NCI-H2171 (cell line): ENCODE measurements at regions not wholly inside any gene's neighbourhood (a gene's known extent, or its start where the extent isn't known, plus 50 kb on each side); places are given as distances from the start of the nearest gene placed in this dataset.
A peak's percentile ranks its signal among the peaks of the same experiment; 100 is the strongest.
"Not testable (repeated sequence)": the region's sequence is repeated elsewhere in the genome, so short reads cannot be mapped to it uniquely, and the experiment has no call there.

Source experiments
- DNase-seq: peaks from one replicate; lab custom pipeline; 2025; lab: John Stamatoyannopoulos, UW

DNA sequence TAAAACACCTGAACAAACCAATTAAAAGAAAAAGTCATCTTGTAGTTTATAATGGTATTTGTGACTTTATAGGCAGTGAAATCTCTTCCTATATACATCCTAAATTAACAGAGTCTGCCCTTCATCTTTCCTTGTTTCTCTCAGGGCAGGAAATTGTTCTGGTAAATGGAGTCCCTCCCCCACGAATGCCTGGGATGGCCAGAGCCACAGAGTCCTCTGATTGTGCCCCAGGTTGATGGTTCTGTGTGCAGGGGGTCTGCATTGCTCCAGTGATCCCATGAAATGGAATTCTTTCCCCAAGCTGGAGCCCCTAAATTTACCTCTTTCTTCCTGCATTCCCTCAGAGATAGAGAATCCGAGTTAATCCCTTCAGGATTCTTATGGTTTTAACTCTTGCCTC, 155.5 kb downstream of the MTX2 start:
- DNase-seq = no peak

DNA sequence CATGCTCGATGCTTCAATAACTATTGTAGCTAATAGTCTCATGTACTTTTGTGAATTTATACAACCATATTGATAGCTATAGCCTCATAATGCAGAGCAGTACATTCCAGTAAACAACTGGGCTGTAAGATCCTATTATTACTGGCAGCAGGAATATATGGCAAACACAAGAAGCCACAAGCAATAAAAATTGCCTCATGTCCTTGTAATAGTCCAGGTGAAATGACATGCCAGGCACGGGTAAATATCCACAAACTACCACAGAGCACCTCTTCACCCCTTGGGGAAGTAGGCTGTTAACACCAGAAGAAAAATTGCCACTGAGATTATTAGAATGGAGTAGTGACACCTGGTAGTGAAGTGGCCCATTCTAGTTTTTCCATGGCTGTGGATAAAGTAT, 158.3 kb downstream of the MTX2 start:
- no peak for DNase-seq

GRCh38 chr2:176428944-176429469, 159.8 kb downstream of the MTX2 start:
- DNase-seq = not testable (repeated sequence)

DNA sequence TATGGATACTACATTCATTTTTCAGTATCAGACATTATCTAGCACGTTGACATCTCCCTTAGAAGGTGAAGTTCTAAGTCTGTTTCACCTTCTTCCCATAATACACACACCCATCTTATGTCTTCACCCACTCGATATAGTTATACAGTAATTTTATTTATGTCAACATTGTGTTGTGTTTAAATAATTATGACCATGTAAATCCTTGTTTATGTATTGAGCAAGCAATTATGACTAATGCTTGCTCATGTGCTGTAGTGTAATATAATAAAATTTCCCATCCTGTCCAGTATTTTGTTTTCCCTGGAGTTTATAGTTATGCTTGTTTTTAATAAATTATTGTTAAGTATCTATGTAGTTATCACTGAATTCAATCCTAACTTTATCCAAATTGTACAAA, 163.2 kb downstream of the MTX2 start:
- no peak for DNase-seq

DNA sequence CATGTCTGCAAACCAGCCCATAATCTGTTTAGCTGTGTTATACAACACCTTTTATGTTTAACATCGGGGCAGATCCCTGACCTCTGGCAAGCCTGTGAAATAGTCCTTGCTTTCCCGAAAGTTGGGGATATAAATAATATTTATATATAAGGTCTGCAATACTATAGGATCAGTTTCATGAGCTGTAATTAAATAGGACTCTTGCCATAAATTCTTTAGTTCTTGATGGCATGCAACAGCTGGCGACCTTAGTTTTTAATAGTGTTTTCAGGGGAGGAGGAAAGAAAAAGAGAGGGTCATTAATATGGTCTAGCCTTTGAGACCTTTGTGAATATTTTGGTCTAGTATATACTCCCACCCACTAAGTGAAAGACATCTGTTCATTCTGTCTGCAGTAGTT, 166.5 kb downstream of the MTX2 start:
- DNase-seq = no peak

GRCh38 chr2:176443946-176444345, 174.7 kb downstream of the MTX2 start:
- no peak for DNase-seq

- no peak for DNase-seq
Measured at GRCh38 chr2:176445956-176446355, 176.7 kb downstream of the MTX2 start.

DNA sequence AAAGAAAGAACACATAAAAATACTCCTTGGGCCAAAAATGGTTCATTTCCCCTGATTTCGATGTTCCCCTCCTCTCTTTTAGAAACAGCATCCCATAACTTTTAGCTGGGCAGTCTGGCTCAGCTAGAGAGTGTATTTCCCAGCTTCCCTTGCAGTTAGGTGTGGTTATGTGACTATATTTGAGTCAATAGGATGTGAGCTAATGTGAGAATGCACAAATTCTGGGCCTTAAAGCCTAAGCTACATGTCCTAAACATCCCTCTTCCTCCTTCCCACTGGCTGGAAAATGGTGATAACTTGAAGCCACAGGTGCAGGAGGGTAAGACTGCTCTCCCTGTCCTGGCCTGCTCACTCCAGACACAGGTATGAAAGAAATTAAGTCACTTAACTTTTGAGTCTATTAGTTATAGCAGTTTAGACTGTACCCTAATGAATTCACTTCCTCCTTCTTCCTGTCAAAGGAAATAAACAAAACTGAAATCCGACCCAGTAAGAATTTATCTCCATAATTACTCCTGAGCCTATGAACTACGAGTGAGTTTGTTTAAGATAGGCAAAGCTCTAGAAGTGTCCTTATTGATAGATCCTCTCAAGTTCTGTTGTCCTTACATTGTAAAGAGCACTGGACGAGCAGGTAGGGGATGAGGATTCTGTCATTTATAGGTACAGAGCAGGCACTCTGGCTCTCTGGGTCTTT, 177.6 kb downstream of the MTX2 start:
- DNase-seq = no peak

DNA sequence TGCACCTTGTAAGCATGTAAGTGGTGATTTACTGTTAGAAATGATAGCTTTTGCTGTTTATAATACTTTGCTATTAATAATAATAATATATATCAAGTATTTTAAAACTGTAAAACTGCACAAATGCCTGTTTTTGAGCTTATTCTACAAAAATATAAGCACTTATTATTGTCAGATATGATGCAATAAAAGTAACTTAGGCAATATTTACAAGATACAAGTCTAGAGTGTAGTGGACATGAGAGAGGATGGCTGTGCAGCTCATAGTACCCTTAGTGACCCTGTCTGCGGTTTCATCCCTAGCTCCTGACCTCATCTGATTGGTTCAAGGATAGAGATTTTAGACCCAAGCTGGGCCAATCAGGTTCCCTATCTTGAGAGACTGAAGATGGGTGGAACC, 178.4 kb downstream of the MTX2 start:
- no peak for DNase-seq

GRCh38 chr2:176449852-176450251, 180.6 kb downstream of the MTX2 start:
- no peak for DNase-seq

GRCh38 chr2:176453784-176454183, 184.5 kb downstream of the MTX2 start:
- no peak for DNase-seq

DNA sequence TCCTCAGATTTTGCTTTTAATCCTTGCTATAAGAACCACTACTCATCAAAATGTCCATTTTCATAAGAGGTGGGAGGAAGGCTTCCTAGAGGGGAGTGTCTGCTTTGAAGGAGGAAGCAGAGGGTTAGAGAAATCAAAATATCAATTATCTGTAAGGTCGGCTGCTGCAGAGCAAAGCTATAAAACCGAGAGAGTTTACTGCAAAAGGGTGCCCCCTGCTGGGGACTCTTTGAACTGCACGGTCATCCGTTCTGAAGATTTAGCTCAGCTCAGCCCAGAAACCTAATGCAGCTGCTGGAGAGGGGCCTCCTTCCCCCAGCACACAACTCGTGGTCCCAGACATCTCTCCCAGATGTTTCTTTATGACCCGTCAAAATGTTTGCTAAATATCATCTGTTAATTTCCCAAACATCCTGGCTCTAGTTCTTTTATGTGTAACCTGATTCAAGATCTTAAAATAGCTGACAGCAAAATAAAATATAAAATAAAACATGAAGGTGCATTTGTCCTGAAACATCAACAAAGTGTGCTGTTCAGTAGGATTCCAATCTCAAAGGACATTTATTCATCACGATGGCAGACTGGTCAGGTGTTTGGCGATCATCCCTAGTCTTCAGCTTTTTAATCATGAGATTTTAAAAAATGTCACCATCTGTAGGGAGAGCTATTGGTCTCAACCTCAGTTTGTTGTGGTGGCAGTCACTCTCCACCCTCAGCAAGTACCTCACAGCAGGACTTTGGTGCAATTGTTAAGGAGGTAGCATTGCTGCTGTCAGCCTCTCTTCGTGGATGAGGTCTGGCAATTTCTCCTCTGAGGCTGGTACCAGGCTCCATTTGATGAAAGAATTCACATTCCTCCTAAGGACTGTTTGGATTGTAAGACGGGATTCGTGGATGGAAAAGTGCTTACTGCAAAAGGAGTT, 185.9 kb downstream of the MTX2 start:
- peak; percentile 33 for DNase-seq

DNA sequence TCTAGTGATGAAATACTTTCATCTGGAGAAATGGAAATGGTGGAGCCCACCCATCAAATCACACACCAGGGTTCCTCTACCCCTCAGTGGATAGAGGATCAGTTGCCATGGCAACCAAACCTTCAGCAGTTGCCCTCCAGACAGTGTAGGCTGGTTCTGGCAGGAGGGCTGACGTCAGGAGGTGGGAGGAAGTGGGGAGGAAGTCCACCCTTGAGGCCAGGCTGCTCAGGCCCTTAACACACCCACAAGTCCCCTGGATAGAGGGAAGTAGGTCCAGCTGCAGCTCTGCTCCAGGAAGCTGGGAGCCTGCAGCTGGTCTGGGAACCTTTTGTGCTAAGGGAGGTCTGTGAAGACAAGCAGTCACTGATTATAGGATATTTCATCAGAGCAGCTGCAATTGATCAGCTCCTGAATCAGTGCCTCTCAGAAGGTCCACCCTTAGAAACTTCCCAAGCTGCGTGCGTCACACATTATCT, 186.6 kb downstream of the MTX2 start:
- DNase-seq = no peak

- no peak for DNase-seq
Measured at GRCh38 chr2:176457481-176457880, 188.2 kb downstream of the MTX2 start.

DNA sequence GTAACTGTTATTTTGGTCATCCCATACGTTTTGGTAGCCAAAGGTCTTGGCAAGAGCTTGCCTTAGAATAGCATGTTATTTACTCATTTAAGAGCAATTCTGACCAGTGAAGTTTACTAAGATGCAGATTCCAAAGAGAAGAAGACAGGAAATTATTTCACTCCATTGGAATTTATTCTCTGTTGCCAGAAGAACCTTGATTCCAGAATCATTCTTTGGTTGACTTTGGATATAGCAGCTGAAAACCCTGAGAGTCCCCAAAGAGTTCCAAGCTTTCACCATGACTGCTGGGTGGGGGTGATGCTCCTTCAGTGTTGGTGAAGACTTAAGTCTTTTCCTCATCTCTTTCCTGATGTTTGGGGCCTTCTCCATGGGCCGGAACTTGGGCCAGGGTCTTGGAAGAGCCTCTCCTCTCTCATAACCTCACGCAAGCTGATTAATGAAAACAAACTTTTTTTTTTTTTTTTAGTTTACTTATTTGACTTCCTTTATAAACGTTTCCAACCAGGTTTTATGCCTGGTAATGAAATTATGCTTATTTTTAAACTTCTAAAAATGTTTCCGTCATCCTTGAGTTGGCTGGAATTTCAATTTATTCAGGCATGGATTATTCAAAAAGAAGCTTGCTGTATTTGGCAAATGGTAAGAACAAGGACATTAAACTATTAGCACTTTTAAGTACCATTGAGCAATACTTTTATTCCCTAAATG, 192.0 kb downstream of the MTX2 start:
- no peak for DNase-seq

DNA sequence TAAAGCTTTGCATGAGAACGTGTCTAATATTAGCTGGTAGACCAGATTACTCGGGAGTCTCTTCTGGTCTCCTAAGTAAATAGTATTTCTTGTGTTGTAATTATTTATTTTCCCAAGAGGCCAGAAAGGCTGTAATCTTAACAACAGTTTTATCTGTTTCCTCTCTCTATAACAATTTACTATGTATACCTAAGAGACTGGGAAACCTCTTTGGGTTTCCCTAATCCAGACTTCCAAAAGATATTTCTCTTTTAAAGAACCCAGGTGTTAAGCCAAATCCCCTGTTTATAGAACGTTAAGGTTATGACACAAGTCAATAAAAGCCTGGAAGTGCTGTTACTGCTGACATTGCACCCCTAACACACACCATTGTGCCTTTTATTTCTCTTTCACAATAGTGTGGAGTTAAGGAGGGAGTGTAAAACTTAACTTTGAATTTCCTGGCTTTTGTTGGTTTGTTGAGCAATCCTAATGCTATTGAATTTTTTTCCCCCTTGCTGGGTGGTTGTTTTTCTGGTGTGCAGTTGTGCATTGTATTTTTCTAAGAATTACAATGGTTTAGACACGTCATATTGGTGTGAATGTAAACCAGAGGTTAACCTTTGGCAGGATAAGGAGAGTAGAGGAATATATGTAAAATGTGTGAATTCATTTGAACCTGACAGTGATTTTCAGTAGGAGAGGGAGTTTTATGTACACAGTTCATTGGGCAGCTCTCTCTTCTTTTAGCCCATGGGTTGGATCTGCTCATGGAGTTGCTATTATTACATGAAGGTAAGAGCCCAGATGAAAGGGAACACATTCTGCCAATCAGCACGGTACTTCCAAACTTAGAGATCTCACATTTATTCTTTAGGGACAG, 192.8 kb downstream of the MTX2 start:
- DNase-seq = no peak

GRCh38 chr2:176463546-176463945, 194.3 kb downstream of the MTX2 start:
- no peak for DNase-seq

- peak; percentile 71 for DNase-seq
Measured at GRCh38 chr2:176464886-176465564, 195.8 kb downstream of the MTX2 start.

- DNase-seq = no peak
Measured at GRCh38 chr2:176466918-176467452, 197.7 kb downstream of the MTX2 start.

DNA sequence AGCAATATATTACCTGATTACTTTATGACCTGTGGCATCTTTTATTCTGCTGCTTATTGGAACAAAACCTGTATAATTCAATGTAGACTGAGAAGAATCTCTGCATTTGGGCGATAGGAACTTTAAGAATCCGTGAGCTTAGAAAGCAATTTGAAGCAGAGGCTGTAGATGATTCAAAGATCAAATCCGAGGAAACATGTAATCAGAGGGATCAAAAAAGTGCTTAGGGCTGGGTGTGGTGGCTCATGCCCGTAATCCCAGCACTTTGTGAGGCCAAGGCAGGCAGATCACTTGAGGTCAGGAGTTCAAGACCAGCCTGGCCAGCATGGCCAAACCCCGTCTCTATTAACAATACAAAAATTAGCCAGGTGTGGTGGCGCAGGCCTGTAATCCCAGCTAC, 198.4 kb downstream of the MTX2 start:
- no peak for DNase-seq
